Activated naive CD8-positive, alpha-beta T cell (primary cell): ENCODE measurements at regions not wholly inside any gene's neighbourhood (a gene's known extent, or its start where the extent isn't known, plus 50 kb on each side); places are given as distances from the start of the nearest gene placed in this dataset.

Experiments
- H3K27ac Mint-ChIP-seq: one replicate; pipeline ENCODE4 v1.8.0; 2021; ENCODE audit warnings: mixed read lengths
- H3K27me3 Mint-ChIP-seq: one replicate; pipeline ENCODE4 v1.8.0; 2021; ENCODE audit warnings: mixed read lengths
- H3K36me3 Mint-ChIP-seq: one replicate; pipeline ENCODE4 v1.8.0; 2021; ENCODE audit warnings: mixed read lengths
- H3K4me1 Mint-ChIP-seq: one replicate; pipeline ENCODE4 v1.8.0; 2021; ENCODE audit warnings: low read depth, mixed read lengths
- H3K4me3 Mint-ChIP-seq: one replicate; pipeline ENCODE4 v1.8.0; 2021; ENCODE audit warnings: mild to moderate bottlenecking, mixed read lengths
- H3K9me3 Mint-ChIP-seq: one replicate; pipeline ENCODE4 v1.8.0; 2021; ENCODE audit warnings: low read depth, mixed read lengths

GRCh38 chr18:77935342-77935741 lies 685.7 kb downstream of the GALR1 start:
- H3K36me3 Mint-ChIP-seq: no peaks in the 10 kb centered on the region
- H3K4me1 Mint-ChIP-seq: no peaks in the 10 kb centered on the region
- H3K4me3 Mint-ChIP-seq: no peak overlapping the region
- peaks cover 1% of the 10 kb centered on the region for H3K27me3 Mint-ChIP-seq
- H3K9me3 Mint-ChIP-seq: peaks cover 7% of the 10 kb centered on the region
- no peak overlapping the region for H3K27ac Mint-ChIP-seq

GRCh38 chr18:77940566-77940965 lies 690.9 kb downstream of the GALR1 start:
- no peaks in the 10 kb centered on the region for H3K36me3 Mint-ChIP-seq
- H3K27ac Mint-ChIP-seq: no peak overlapping the region
- peaks cover 4% of the 10 kb centered on the region for H3K27me3 Mint-ChIP-seq
- no peak overlapping the region for H3K4me3 Mint-ChIP-seq
- H3K4me1 Mint-ChIP-seq: no peaks in the 10 kb centered on the region
- peaks cover 3% of the 10 kb centered on the region for H3K9me3 Mint-ChIP-seq

GRCh38 chr18:77944533-77944932 lies 694.9 kb downstream of the GALR1 start:
- Mint-ChIP-seq H3K4me3 (no peak overlapping the region), H3K9me3 (no peaks in the 10 kb centered on the region), H3K36me3 (no peaks in the 10 kb centered on the region), H3K27ac (no peak overlapping the region), H3K27me3 (peaks cover 4% of the 10 kb centered on the region), H3K4me1 (no peaks in the 10 kb centered on the region)

- Mint-ChIP-seq H3K27ac (no peak overlapping the region), H3K4me1 (no peaks in the 10 kb centered on the region), H3K36me3 (peaks cover 1% of the 10 kb centered on the region), H3K4me3 (no peak overlapping the region), H3K9me3 (peaks cover 4% of the 10 kb centered on the region), H3K27me3 (no peaks in the 10 kb centered on the region)
Measured at GRCh38 chr18:77948567-77948966, 698.9 kb downstream of the GALR1 start.

DNA sequence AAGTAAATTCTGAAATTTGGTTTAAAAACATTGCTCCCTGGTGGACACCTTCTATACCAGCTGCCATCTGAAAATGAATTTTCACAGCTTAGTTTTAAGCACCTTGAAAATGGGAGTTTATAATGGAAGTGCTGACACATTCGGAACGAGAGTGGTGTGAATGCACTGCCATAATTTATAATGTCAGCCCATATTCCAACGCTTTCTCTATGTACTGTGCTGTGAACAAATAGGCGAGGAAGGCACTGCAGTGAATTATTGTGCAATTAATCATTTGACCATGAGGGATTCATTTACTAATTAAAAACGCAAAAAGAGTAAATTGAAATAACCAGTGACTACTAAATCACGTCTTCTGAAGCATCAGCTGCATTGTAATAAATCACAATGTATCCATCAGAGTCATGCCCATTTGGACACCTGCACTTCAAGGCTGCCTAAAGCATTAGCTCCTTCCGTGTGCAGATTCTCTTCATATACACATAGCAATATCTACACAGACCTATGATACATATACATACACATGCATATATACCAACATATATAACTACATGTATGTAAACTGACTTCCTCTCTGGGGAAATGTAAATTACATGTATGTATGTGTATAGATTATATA lies 699.8 kb downstream of the GALR1 start:
- Mint-ChIP-seq H3K27ac (no peak overlapping the region), H3K27me3 (no peaks in the 10 kb centered on the region), H3K4me1 (no peaks in the 10 kb centered on the region), H3K36me3 (peaks cover 2% of the 10 kb centered on the region), H3K4me3 (no peak overlapping the region), H3K9me3 (peaks cover 4% of the 10 kb centered on the region)

GRCh38 chr18:77959248-77959647 lies 709.6 kb downstream of the GALR1 start:
- Mint-ChIP-seq H3K27me3 (no peaks in the 10 kb centered on the region), H3K36me3 (no peaks in the 10 kb centered on the region), H3K27ac (no peak overlapping the region), H3K4me1 (no peaks in the 10 kb centered on the region), H3K9me3 (peaks cover 8% of the 10 kb centered on the region), H3K4me3 (no peak overlapping the region)

DNA sequence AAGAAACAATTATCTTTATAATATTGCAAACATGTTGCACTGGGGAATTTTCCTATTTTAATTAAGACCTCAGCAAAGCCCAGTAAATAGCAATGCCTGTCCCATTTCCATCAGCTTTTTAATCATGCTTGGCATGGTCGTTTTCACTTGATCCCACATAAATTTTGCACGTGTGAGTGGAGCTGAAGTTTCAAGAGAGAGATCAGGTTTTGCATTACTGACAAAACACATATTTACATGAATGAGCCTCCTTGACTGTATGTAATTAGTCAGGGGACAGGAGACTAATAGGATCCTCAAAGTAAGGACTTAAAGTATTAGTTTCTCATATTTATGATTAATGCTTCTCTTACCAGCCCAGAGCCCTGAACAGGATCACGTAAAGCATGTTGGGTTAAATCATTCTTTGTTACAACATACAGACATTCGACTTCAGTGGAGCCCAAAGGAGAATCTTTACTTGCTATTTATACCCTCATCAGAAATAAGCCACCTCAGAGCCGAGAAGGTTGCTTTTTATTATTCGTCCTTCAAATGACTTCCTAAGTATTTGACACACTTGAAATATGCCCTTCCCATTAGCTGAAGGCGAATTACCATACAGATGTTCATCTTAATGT lies 711.3 kb downstream of the GALR1 start:
- Mint-ChIP-seq H3K27me3 (no peaks in the 10 kb centered on the region), H3K9me3 (peaks cover 8% of the 10 kb centered on the region), H3K36me3 (no peaks in the 10 kb centered on the region), H3K27ac (no peak overlapping the region), H3K4me3 (no peak overlapping the region), H3K4me1 (no peaks in the 10 kb centered on the region)

- Mint-ChIP-seq H3K36me3 (no peaks in the 10 kb centered on the region), H3K4me3 (no peak overlapping the region), H3K4me1 (no peaks in the 10 kb centered on the region), H3K27me3 (peaks cover 1% of the 10 kb centered on the region), H3K9me3 (no peaks in the 10 kb centered on the region), H3K27ac (no peak overlapping the region)
Measured at GRCh38 chr18:77967071-77967470, 717.4 kb downstream of the GALR1 start.

- no peak overlapping the region for H3K4me3 Mint-ChIP-seq
- no peak overlapping the region for H3K27ac Mint-ChIP-seq
- no peaks in the 10 kb centered on the region for H3K36me3 Mint-ChIP-seq
- no peaks in the 10 kb centered on the region for H3K4me1 Mint-ChIP-seq
- peaks cover 1% of the 10 kb centered on the region for H3K27me3 Mint-ChIP-seq
- no peaks in the 10 kb centered on the region for H3K9me3 Mint-ChIP-seq
Measured at GRCh38 chr18:77967791-77968190, 718.1 kb downstream of the GALR1 start.

DNA sequence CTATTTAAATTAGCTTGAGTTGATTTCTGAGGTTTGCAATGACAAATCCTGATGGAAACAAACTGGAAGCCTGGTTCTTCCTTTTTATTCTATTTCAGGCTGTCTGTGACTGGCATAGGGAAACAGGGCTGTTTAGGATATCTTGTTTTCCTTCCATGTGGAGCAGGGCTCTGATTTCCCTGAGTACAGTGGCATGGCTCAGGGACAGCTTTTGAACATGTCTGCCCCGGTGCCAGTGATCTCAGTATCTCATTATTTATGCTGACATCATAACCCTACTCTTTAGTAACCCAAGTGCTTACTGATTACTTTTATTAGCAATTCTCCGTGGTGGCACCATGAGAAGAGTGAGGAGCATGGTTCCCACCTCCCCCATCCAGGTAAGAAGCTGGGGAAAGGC lies 720.3 kb downstream of the GALR1 start:
- Mint-ChIP-seq H3K4me3 (no peak overlapping the region), H3K27me3 (peaks cover 1% of the 10 kb centered on the region), H3K36me3 (no peaks in the 10 kb centered on the region), H3K4me1 (no peaks in the 10 kb centered on the region), H3K27ac (no peak overlapping the region), H3K9me3 (peaks cover 2% of the 10 kb centered on the region)

- no peak overlapping the region for H3K4me3 Mint-ChIP-seq
- H3K27ac Mint-ChIP-seq: no peak overlapping the region
- peaks cover 1% of the 10 kb centered on the region for H3K27me3 Mint-ChIP-seq
- H3K9me3 Mint-ChIP-seq: peaks cover 2% of the 10 kb centered on the region
- no peaks in the 10 kb centered on the region for H3K4me1 Mint-ChIP-seq
- no peaks in the 10 kb centered on the region for H3K36me3 Mint-ChIP-seq
Measured at GRCh38 chr18:77970814-77971213, 721.2 kb downstream of the GALR1 start.

DNA sequence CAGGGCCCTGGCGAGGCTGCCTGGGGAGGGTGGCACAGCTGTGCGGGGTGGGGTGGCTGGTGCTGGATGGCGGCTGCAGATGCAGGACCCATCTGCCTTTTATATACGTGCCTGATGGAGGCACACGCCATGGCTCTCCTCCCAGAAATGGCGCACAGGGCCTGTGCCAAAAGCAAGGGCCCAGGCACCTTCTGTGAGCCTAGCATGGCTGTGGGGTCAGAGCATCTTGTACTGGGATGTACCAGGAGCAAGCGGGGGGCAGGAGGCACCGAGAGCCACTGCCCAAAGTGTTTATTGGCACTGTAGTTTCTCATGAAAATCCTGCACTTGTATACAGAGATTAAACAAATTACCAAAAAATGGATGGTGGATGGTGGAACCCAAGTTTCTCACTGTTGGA lies 724.1 kb downstream of the GALR1 start:
- Mint-ChIP-seq H3K4me1 (no peaks in the 10 kb centered on the region), H3K27me3 (peaks cover 1% of the 10 kb centered on the region), H3K9me3 (peaks cover 2% of the 10 kb centered on the region), H3K4me3 (no peak overlapping the region), H3K27ac (no peak overlapping the region), H3K36me3 (no peaks in the 10 kb centered on the region)

GRCh38 chr18:77974329-77974728 lies 724.7 kb downstream of the GALR1 start:
- Mint-ChIP-seq H3K27me3 (peaks cover 1% of the 10 kb centered on the region), H3K27ac (no peak overlapping the region)

GRCh38 chr18:77977331-77977730 lies 727.7 kb downstream of the GALR1 start:
- Mint-ChIP-seq H3K27me3 (no peaks in the 10 kb centered on the region), H3K9me3 (peaks cover 2% of the 10 kb centered on the region), H3K36me3 (no peaks in the 10 kb centered on the region), H3K27ac (no peak overlapping the region), H3K4me3 (no peak overlapping the region), H3K4me1 (no peaks in the 10 kb centered on the region)

More at GRCh38 chr18:77974329-77974728, 724.7 kb downstream of the GALR1 start:
- Mint-ChIP-seq H3K36me3 (no peaks in the 10 kb centered on the region), H3K4me3 (no peak overlapping the region), H3K9me3 (peaks cover 2% of the 10 kb centered on the region), H3K4me1 (no peaks in the 10 kb centered on the region)

- H3K27me3 Mint-ChIP-seq: no peaks in the 10 kb centered on the region
- no peak overlapping the region for H3K4me3 Mint-ChIP-seq
- no peaks in the 10 kb centered on the region for H3K9me3 Mint-ChIP-seq
Measured at GRCh38 chr18:77980275-77980674, 730.6 kb downstream of the GALR1 start.

GRCh38 chr18:77981874-77982273 lies 732.2 kb downstream of the GALR1 start:
- Mint-ChIP-seq H3K27ac (no peak overlapping the region), H3K4me1 (no peaks in the 10 kb centered on the region), H3K36me3 (no peaks in the 10 kb centered on the region), H3K4me3 (no peak overlapping the region), H3K27me3 (no peaks in the 10 kb centered on the region), H3K9me3 (no peaks in the 10 kb centered on the region)

More at GRCh38 chr18:77980275-77980674, 730.6 kb downstream of the GALR1 start:
- Mint-ChIP-seq H3K4me1 (no peaks in the 10 kb centered on the region), H3K27ac (no peak overlapping the region), H3K36me3 (no peaks in the 10 kb centered on the region)
